CD4-positive, CD25-positive, alpha-beta regulatory T cell (primary cell): ENCODE measurements at regions not wholly inside any gene's neighbourhood (a gene's known extent, or its start where the extent isn't known, plus 50 kb on each side); places are given as distances from the start of the nearest gene placed in this dataset.
"Not testable (repeated sequence)": the region's sequence is repeated elsewhere in the genome, so short reads cannot be mapped to it uniquely, and the experiment has no call there.

Experiments used
- ATAC-seq, 2 donors: fragments of 150-1000 bp; cut with Tn5 transposase; one replicate each; pipeline ENCODE4 v1.10.0; 2021; ENCODE audit warnings: low read depth in 2 of 2, moderate number of reproducible peaks in 2 of 2, moderate library complexity in 1 of 2
- DNase-seq, 3 donors: peaks; one replicate each; pipeline versions ENCODE4 v3.0.0 to v3.0.0-alpha.2; 2012 to 2022; ENCODE audit warnings: mixed read lengths in 1 of 3
- H3K27ac ChIP-seq: one replicate; pipeline ENCODE4 v1.7.0; 2013; ENCODE audit warnings: mild to moderate bottlenecking, low read length; ENCODE audit not compliant: insufficient read depth, poor library complexity, severe bottlenecking
- H3K27me3 ChIP-seq: one replicate; pipeline ENCODE4 v1.7.0; 2013; ENCODE audit warnings: low read length; ENCODE audit not compliant: control insufficient read depth, insufficient read depth
- H3K36me3 ChIP-seq: one replicate; pipeline ENCODE4 v1.7.0; 2013; ENCODE audit warnings: mild to moderate bottlenecking, low read length, moderate library complexity; ENCODE audit not compliant: control insufficient read depth, insufficient read depth
- H3K4me1 ChIP-seq: 2 replicates; pipeline ENCODE4 v1.7.0; 2013; ENCODE audit warnings: mild to moderate bottlenecking, low read length; ENCODE audit not compliant: insufficient read depth, control insufficient read depth, poor library complexity, severe bottlenecking
- H3K4me3 ChIP-seq: one replicate; pipeline ENCODE4 v1.7.0; 2013; ENCODE audit warnings: low read depth, mild to moderate bottlenecking, low read length, moderate library complexity
- H3K9me3 ChIP-seq, 2 experiments: 1 replicate in 1 of 2; 2 replicates in 1 of 2; pipeline ENCODE4 v1.7.0; 2013; ENCODE audit warnings: low read length in 2 of 2, mild to moderate bottlenecking in 1 of 2, moderate library complexity in 1 of 2; ENCODE audit not compliant: control insufficient read depth in 2 of 2
- H3K27ac Mint-ChIP-seq, 3 donors: one replicate each; pipeline ENCODE4 v1.8.0; 2020 to 2022; ENCODE audit warnings: mild to moderate bottlenecking in 3 of 3, mixed read lengths in 3 of 3, moderate library complexity in 2 of 3
- H3K27me3 Mint-ChIP-seq: one replicate; pipeline ENCODE4 v1.8.0; 2022; ENCODE audit warnings: mild to moderate bottlenecking, mixed read lengths
- H3K36me3 Mint-ChIP-seq: one replicate; pipeline ENCODE4 v1.8.0; 2020; ENCODE audit warnings: mixed read lengths
- H3K4me1 Mint-ChIP-seq, 4 donors: one replicate each; pipeline ENCODE4 v1.8.0; 2020 to 2022; ENCODE audit warnings: mixed read lengths in 4 of 4, mild to moderate bottlenecking in 1 of 4
- H3K4me3 Mint-ChIP-seq, 4 donors: one replicate each; pipeline ENCODE4 v1.8.0; 2020 to 2022; ENCODE audit warnings: mild to moderate bottlenecking in 4 of 4, mixed read lengths in 4 of 4, moderate library complexity in 3 of 4
- H3K9me3 Mint-ChIP-seq, 7 donors: one replicate each; pipeline ENCODE4 v1.8.0; 2020 to 2022; ENCODE audit warnings: mixed read lengths in 7 of 7, mild to moderate bottlenecking in 3 of 7, moderate library complexity in 2 of 7

GRCh38 chr11:11201302-11201701 is 151.7 kb downstream of the CSNK2A3 start:
- H3K27me3 ChIP-seq, H3K9me3 ChIP-seq, H3K27ac Mint-ChIP-seq, H3K4me1 ChIP-seq, H3K36me3 Mint-ChIP-seq, H3K4me3 ChIP-seq, H3K36me3 ChIP-seq, DNase-seq, H3K4me1 Mint-ChIP-seq, H3K27ac ChIP-seq, H3K4me3 Mint-ChIP-seq, ATAC-seq: not testable (repeated sequence)
- peaks cover 0 to 22% (median 3%) of the 10 kb centered on the region in 7 donors for H3K9me3 Mint-ChIP-seq
- peaks cover 15% of the 10 kb centered on the region for H3K27me3 Mint-ChIP-seq

- DNase-seq (no peak), ATAC-seq (no peak)
- H3K27ac Mint-ChIP-seq = no peak overlapping the region
- no peaks in the 10 kb centered on the region for H3K27me3 ChIP-seq
- H3K36me3 ChIP-seq = no peaks in the 10 kb centered on the region
- H3K4me1 ChIP-seq = no peaks in the 10 kb centered on the region
- H3K9me3 Mint-ChIP-seq = peaks cover 0 to 18% (median 8%) of the 10 kb centered on the region in 7 donors
- H3K36me3 Mint-ChIP-seq = no peaks in the 10 kb centered on the region
- H3K4me3 ChIP-seq = no peak overlapping the region
- no peak overlapping the region for H3K4me3 Mint-ChIP-seq
- H3K9me3 ChIP-seq = peaks cover 3 to 7% of the 10 kb centered on the region in 2 experiments
- H3K27ac ChIP-seq = no peak overlapping the region
- H3K27me3 Mint-ChIP-seq = peaks cover 11% of the 10 kb centered on the region
- no peaks in the 10 kb centered on the region for H3K4me1 Mint-ChIP-seq
Observed at GRCh38 chr11:11192541-11192940, 160.5 kb downstream of the CSNK2A3 start.

- Mint-ChIP-seq H3K27me3 (peaks cover 16% of the 10 kb centered on the region), H3K4me3 (no peak overlapping the region)
- H3K4me1 ChIP-seq = no peaks in the 10 kb centered on the region
Observed at GRCh38 chr11:11189506-11189905, 163.5 kb downstream of the CSNK2A3 start.

GRCh38 chr11:11186249-11186648 is 166.8 kb downstream of the CSNK2A3 start:
- Mint-ChIP-seq H3K36me3 (no peaks in the 10 kb centered on the region), H3K27ac (no peak overlapping the region)

More at GRCh38 chr11:11189506-11189905, 163.5 kb downstream of the CSNK2A3 start:
- Histone ChIP-seq H3K27ac (no peak overlapping the region), H3K27me3 (no peaks in the 10 kb centered on the region), H3K4me3 (no peak overlapping the region), H3K36me3 (no peaks in the 10 kb centered on the region), H3K9me3 (peaks cover 3 to 7% of the 10 kb centered on the region in 2 experiments)
- Mint-ChIP-seq H3K9me3 (peaks cover 0 to 18% (median 8%) of the 10 kb centered on the region in 7 donors), H3K36me3 (no peaks in the 10 kb centered on the region), H3K27ac (no peak overlapping the region), H3K4me1 (no peaks in the 10 kb centered on the region)
- no peak for ATAC-seq
- no peak for DNase-seq

GRCh38 chr11:11182261-11182660 is 170.8 kb downstream of the CSNK2A3 start:
- no peaks in the 10 kb centered on the region for H3K9me3 Mint-ChIP-seq
- H3K36me3 ChIP-seq = no peaks in the 10 kb centered on the region
- no peak for ATAC-seq
- no peak for DNase-seq
- no peak overlapping the region for H3K27ac Mint-ChIP-seq
- no peaks in the 10 kb centered on the region for H3K4me1 ChIP-seq
- no peak overlapping the region for H3K27ac ChIP-seq
- no peaks in the 10 kb centered on the region for H3K9me3 ChIP-seq
- H3K36me3 Mint-ChIP-seq = no peaks in the 10 kb centered on the region
- H3K4me3 Mint-ChIP-seq = no peak overlapping the region
- no peak overlapping the region for H3K4me3 ChIP-seq
- H3K27me3 Mint-ChIP-seq = peaks cover 9% of the 10 kb centered on the region
- H3K4me1 Mint-ChIP-seq = no peaks in the 10 kb centered on the region
- H3K27me3 ChIP-seq = no peaks in the 10 kb centered on the region

More at GRCh38 chr11:11186249-11186648, 166.8 kb downstream of the CSNK2A3 start:
- Histone ChIP-seq H3K27ac (no peak overlapping the region), H3K9me3 (peaks cover 3 to 7% of the 10 kb centered on the region in 2 experiments), H3K4me1 (no peaks in the 10 kb centered on the region), H3K36me3 (no peaks in the 10 kb centered on the region), H3K4me3 (no peak overlapping the region), H3K27me3 (no peaks in the 10 kb centered on the region)
- Mint-ChIP-seq H3K27me3 (peaks cover 11% of the 10 kb centered on the region), H3K9me3 (peaks cover 0 to 9% (median 2%) of the 10 kb centered on the region in 7 donors), H3K4me3 (no peak overlapping the region), H3K4me1 (no peaks in the 10 kb centered on the region)
- DNase-seq (no peak), ATAC-seq (no peak)

GRCh38 chr11:11178671-11179638 is 174.1 kb downstream of the CSNK2A3 start:
- H3K4me3 ChIP-seq = no peak overlapping the region
- ATAC-seq (no peak), DNase-seq (no peak)
- Mint-ChIP-seq H3K4me3 (no peak overlapping the region), H3K9me3 (no peaks in the 10 kb centered on the region), H3K27me3 (peaks cover 4% of the 10 kb centered on the region), H3K27ac (no peak overlapping the region), H3K36me3 (no peaks in the 10 kb centered on the region), H3K4me1 (no peaks in the 10 kb centered on the region)
- H3K27ac ChIP-seq = no peak overlapping the region
- H3K4me1 ChIP-seq = no peaks in the 10 kb centered on the region
- no peaks in the 10 kb centered on the region for H3K9me3 ChIP-seq
- no peaks in the 10 kb centered on the region for H3K27me3 ChIP-seq
- H3K36me3 ChIP-seq = no peaks in the 10 kb centered on the region

GRCh38 chr11:11177156-11177808 is 175.8 kb downstream of the CSNK2A3 start:
- Histone ChIP-seq H3K27ac (no peak overlapping the region), H3K9me3 (no peaks in the 10 kb centered on the region), H3K27me3 (no peaks in the 10 kb centered on the region), H3K4me3 (no peak overlapping the region), H3K4me1 (no peaks in the 10 kb centered on the region), H3K36me3 (no peaks in the 10 kb centered on the region)
- peaks cover 0 to 2% (median 1%) of the 10 kb centered on the region in 4 donors for H3K4me1 Mint-ChIP-seq
- no peak overlapping the region for H3K4me3 Mint-ChIP-seq
- no peaks in the 10 kb centered on the region for H3K9me3 Mint-ChIP-seq
- H3K27me3 Mint-ChIP-seq = peaks cover 4% of the 10 kb centered on the region
- DNase-seq = no peak
- no peaks in the 10 kb centered on the region for H3K36me3 Mint-ChIP-seq
- peak overlapping the region in 1 of 3 donors; percentile 7 for H3K27ac Mint-ChIP-seq
- ATAC-seq = no peak
